ENCODE measurements at regions not wholly inside any gene's neighbourhood (a gene's known extent, or its start where the extent isn't known, plus 50 kb on each side); places are given as distances from the start of the nearest gene placed in this dataset.

DNA sequence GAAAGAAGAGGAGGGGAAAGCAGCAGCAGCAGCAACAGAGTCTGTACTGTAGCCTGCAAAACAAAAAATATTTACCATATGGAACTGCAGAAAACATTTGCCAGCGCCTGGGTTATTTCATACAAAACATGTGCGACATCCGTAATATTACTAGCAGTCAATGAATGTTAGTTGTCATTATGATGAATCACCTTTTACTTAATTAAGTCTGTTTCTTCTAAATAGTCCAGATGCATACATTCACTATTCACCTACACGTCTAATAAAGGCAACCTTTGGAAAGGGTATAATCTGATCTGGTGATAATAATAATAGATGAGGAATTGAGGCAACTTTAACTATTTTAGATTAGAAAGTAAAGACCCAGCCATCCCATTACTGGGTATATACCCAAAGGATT is 426.3 kb upstream of the ST6GAL2 start:
- no peak for TF ChIP-seq L3MBTL2 (IDR thresholded peaks at IDR 0.05)
- TF ChIP-seq KLF6 (CRISPR knock-in tag; IDR thresholded peaks at IDR 0.05; ENCODE audit: borderline replicate concordance) = no peak
- TF ChIP-seq ZNF695 (CRISPR knock-in tag; IDR thresholded peaks at IDR 0.05) = no peak
- TF ChIP-seq ZBTB8A (IDR thresholded peaks at IDR 0.05; ENCODE audit: partially characterized antibody) = no peak
- no peak for TF ChIP-seq TEAD4 (IDR thresholded peaks at IDR 0.05; ENCODE audit: low read length)
- TF ChIP-seq TEAD4 (CRISPR knock-in tag; IDR thresholded peaks at IDR 0.05; ENCODE audit: borderline replicate concordance) = no peak
- TF ChIP-seq SRSF7 (optimal IDR thresholded peaks at IDR 0.05; ENCODE audit: low read depth, low read length) = no peak
- TF ChIP-seq YY1 (IDR thresholded peaks at IDR 0.05; ENCODE audit: borderline replicate concordance in 1 of 3, control insufficient read depth in 1 of 3, extremely low read depth in 1 of 3, insufficient read depth in 3 of 3, insufficient read length in 1 of 3, insufficient replicate concordance in 2 of 3, low read depth in 1 of 3, low read length in 2 of 3) = no peak
- TF ChIP-seq KDM4B (IDR thresholded peaks at IDR 0.05; ENCODE audit: borderline replicate concordance in 2 of 2, low read depth in 1 of 2) = no peak

Measured in K562 (cell line).